ENCODE measurements at regions not wholly inside any gene's neighbourhood (a gene's known extent, or its start where the extent isn't known, plus 50 kb on each side); places are given as distances from the start of the nearest gene placed in this dataset.

DNA sequence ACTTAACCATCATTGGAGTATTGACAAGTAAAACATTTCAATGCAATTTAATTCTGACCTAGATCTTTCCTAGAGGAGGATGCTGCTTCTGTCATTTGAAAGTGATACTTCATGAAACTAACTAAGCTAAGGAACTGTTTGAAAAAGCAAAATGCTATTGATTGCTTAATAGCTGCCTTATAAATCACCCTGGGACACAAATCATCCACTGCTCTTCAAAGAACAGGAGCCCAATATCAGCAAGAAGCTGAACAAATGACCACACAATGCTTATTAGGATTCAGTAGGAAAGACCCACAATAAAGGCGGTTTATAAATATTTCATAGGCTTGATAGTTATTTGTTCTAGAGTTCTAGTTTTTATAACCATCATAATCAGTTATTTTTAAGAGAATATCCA, 216.3 kb downstream of the TEX36 start:
- no peak for TF ChIP-seq EZH2 (IDR thresholded peaks at IDR 0.05)
- no peak for TF ChIP-seq POLR2AphosphoS5 (IDR thresholded peaks at IDR 0.05; ENCODE audit: borderline replicate concordance, low read depth, low read length)

Measured in SK-N-MC (cell line).